GM23338 (cell line): ENCODE measurements at regions not wholly inside any gene's neighbourhood (a gene's known extent, or its start where the extent isn't known, plus 50 kb on each side); places are given as distances from the start of the nearest gene placed in this dataset.
A peak's percentile ranks its signal among the peaks of the same experiment; 100 is the strongest.

Source experiments
- ATAC-seq: fragments of 200-7000 bp; cut with Tn5 transposase; 3 replicates; pipeline ENCODE4 v1.9.1; 2020
- DNase-seq: peaks from one replicate; pipeline ENCODE4 v3.0.0-alpha.2; 2015; ENCODE audit warnings: low spot score
- H2AFZ ChIP-seq: fragments of 200-600 bp; sonication (generic); 2 replicates; pipeline ENCODE4 v1.8.0; 2016; ENCODE audit warnings: antibody characterized with exemption, mild to moderate bottlenecking, moderate library complexity
- H3F3A ChIP-seq: fragments of 200-600 bp; sonication (generic); replicated peaks from 2 replicates; pipeline ENCODE4 v1.8.0; 2017; ENCODE audit warnings: antibody characterized with exemption, mixed run types, low read depth
- H3K27ac ChIP-seq: fragments of 200-600 bp; sonication (generic); 2 replicates; pipeline ENCODE4 v1.6.1; 2016; ENCODE audit warnings: low read depth
- H3K27me3 ChIP-seq: fragments of 200-600 bp; sonication (generic); 2 replicates; pipeline ENCODE4 v1.8.0; 2016; ENCODE audit warnings: mild to moderate bottlenecking, mixed run types, moderate library complexity; ENCODE audit not compliant: insufficient read depth
- H3K36me3 ChIP-seq: fragments of 200-600 bp; sonication (generic); 2 replicates; pipeline ENCODE4 v1.8.0; 2016; ENCODE audit warnings: mild to moderate bottlenecking; ENCODE audit not compliant: insufficient read depth
- H3K4me1 ChIP-seq: fragments of 200-600 bp; sonication (generic); 2 replicates; pipeline ENCODE4 v1.8.0; 2016; ENCODE audit warnings: mild to moderate bottlenecking, moderate library complexity; ENCODE audit not compliant: insufficient read depth
- H3K4me2 ChIP-seq: fragments of 200-600 bp; sonication (generic); 2 replicates; pipeline ENCODE4 v1.7.1; 2017; ENCODE audit warnings: mixed run types
- H3K4me3 ChIP-seq: fragments of 200-600 bp; sonication (generic); 2 replicates; pipeline ENCODE4 v1.6.1; 2016; ENCODE audit warnings: mixed run types
- H3K79me2 ChIP-seq: fragments of 200-600 bp; sonication (generic); replicated peaks from 2 replicates; pipeline ENCODE4 v1.8.0; 2017; ENCODE audit warnings: mild to moderate bottlenecking; ENCODE audit not compliant: insufficient read depth
- H3K9me2 ChIP-seq: fragments of 200-600 bp; sonication (generic); 2 replicates; pipeline ENCODE4 v1.8.0; 2017; ENCODE audit not compliant: insufficient read depth
- H4K20me1 ChIP-seq: fragments of 200-600 bp; sonication (generic); replicated peaks from 2 replicates; pipeline ENCODE4 v1.8.0; 2017; ENCODE audit warnings: mild to moderate bottlenecking; ENCODE audit not compliant: insufficient read depth
- H3K27ac Mint-ChIP-seq: 2 replicates; pipeline ENCODE4 v1.8.0; 2020; ENCODE audit warnings: inconsistent platforms, mild to moderate bottlenecking, moderate library complexity, mixed read lengths
- H3K27me3 Mint-ChIP-seq: 3 replicates; pipeline ENCODE4 v1.8.0; 2022; ENCODE audit warnings: low read depth, mild to moderate bottlenecking, moderate library complexity, mixed read lengths, inconsistent platforms; ENCODE audit not compliant: insufficient read depth, poor library complexity
- H3K36me3 Mint-ChIP-seq: 3 replicates; pipeline ENCODE4 v1.8.0; 2021; ENCODE audit warnings: low read depth, mild to moderate bottlenecking, inconsistent platforms, moderate library complexity, mixed read lengths
- H3K4me1 Mint-ChIP-seq: 3 replicates; pipeline ENCODE4 v1.8.0; 2020; ENCODE audit warnings: mild to moderate bottlenecking, inconsistent platforms, mixed read lengths
- H3K4me3 Mint-ChIP-seq: 3 replicates; pipeline ENCODE4 v1.8.0; 2021; ENCODE audit warnings: moderate library complexity, mild to moderate bottlenecking, inconsistent platforms, mixed read lengths
- H3K9me3 Mint-ChIP-seq: 3 replicates; pipeline ENCODE4 v1.8.0; 2020; ENCODE audit warnings: moderate library complexity, mild to moderate bottlenecking, inconsistent platforms, mixed read lengths
- CREB1 ChIP-seq: fragments of 250-450 bp; sonication (Bioruptor Pico); IDR thresholded peaks from 2 replicates; pipeline ENCODE4 v1.5.0; 2020; ENCODE audit warnings: low read depth, mild to moderate bottlenecking, moderate library complexity
- CTCF ChIP-seq, 2 experiments: fragments of 200-600 bp in 1 of 2; sonication (generic) in 1 of 2; conservative IDR thresholded peaks; 2 replicates each; pipeline versions ENCODE4 v1.5.1 to v1.6.1; 2016 to 2017; ENCODE audit warnings: antibody characterized with exemption in 2 of 2, low read depth in 2 of 2, mild to moderate bottlenecking in 2 of 2, moderate library complexity in 1 of 2
- EZH2phosphoT487 ChIP-seq: fragments of 200-600 bp; sonication (generic); IDR thresholded peaks from one replicate; pipeline ENCODE4 v1.8.1; 2018; ENCODE audit warnings: antibody characterized with exemption; ENCODE audit not compliant: unreplicated experiment
- STAT1 ChIP-seq: IDR thresholded peaks from one replicate; pipeline ENCODE4 v1.6.1; 2016; ENCODE audit warnings: antibody characterized with exemption; ENCODE audit not compliant: unreplicated experiment
- ZNF114 ChIP-seq: fragments of 250-450 bp; sonication (Bioruptor Pico); IDR thresholded peaks from 2 replicates; pipeline ENCODE4 v1.5.0; 2020; ENCODE audit warnings: mild to moderate bottlenecking, moderate library complexity
- ZNF462 ChIP-seq: fragments of 250-450 bp; sonication (Bioruptor Pico); IDR thresholded peaks from 2 replicates; pipeline ENCODE4 v1.5.0; 2020; ENCODE audit warnings: mild to moderate bottlenecking, moderate library complexity
- TF ChIP-seq, protein P1 (sequence below): IDR thresholded peaks from 2 replicates; pipeline ENCODE4 v1.6.1; 2016; ENCODE audit warnings: antibody characterized with exemption

DNA sequence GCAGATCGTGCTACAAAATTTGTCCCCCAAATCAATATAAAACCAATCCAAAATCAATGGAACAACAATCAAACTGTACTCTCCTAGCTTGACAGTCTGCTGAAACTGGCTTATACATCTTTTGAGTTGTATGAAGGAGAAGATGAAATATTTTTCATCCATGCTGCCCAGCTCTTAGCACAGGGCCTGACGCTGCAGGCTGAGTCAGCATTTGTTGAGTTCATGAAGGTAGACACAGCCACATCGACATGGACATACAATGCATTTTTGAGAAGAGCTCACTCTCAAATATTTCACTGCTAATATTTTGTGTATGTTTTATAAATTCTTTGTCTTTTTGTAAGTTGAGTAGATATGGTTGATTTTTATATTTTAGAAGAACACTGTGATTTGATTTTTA is 327.3 kb downstream of the OTOL1 start:
- Mint-ChIP-seq H3K9me3 (no peaks in the 10 kb centered on the region), H3K4me3 (no peak overlapping the region), H3K4me1 (no peaks in the 10 kb centered on the region), H3K27me3 (no peaks in the 10 kb centered on the region), H3K36me3 (no peaks in the 10 kb centered on the region), H3K27ac (no peak overlapping the region)
- no peaks in the 10 kb centered on the region for H3K79me2 ChIP-seq
- no peak for ATAC-seq
- TF ChIP-seq EZH2phosphoT487 (no peak), CREB1 (CRISPR knock-in tag) (no peak), STAT1 (no peak)
- DNase-seq: no peak
- H3K4me2 ChIP-seq: no peak overlapping the region
- H3K36me3 ChIP-seq: no peaks in the 10 kb centered on the region
- no peak overlapping the region for H3K4me3 ChIP-seq
- H4K20me1 ChIP-seq: no peaks in the 10 kb centered on the region
- peaks cover 3% of the 10 kb centered on the region; the same call in 1 of the 2 replicates for H3K9me2 ChIP-seq
- 0 out of 2 replicates have a peak overlapping the region, but pooled peaks have one; percentile 35 for H2AFZ ChIP-seq
- H3K27me3 ChIP-seq: no peaks in the 10 kb centered on the region
- H3K27ac ChIP-seq: no peak overlapping the region
- no peaks in the 10 kb centered on the region for H3K4me1 ChIP-seq
- H3F3A ChIP-seq: no peaks in the 10 kb centered on the region

GRCh38 chr3:161838021-161838420 is 341.4 kb downstream of the OTOL1 start:
- peaks cover 2% of the 10 kb centered on the region for H3K27me3 Mint-ChIP-seq
- Histone ChIP-seq H3K79me2 (no peaks in the 10 kb centered on the region), H3K27ac (no peak overlapping the region), H3K4me2 (no peak overlapping the region), H3K36me3 (no peaks in the 10 kb centered on the region), H3K27me3 (no peaks in the 10 kb centered on the region), H3K9me2 (0 out of 2 replicates have a peak, but pooled peaks cover 2% of the 10 kb centered on the region), H4K20me1 (no peaks in the 10 kb centered on the region), H3K4me3 (no peak overlapping the region), H3F3A (no peaks in the 10 kb centered on the region), H3K4me1 (no peaks in the 10 kb centered on the region), H2AFZ (no peak overlapping the region)
- TF ChIP-seq, protein P1, sequence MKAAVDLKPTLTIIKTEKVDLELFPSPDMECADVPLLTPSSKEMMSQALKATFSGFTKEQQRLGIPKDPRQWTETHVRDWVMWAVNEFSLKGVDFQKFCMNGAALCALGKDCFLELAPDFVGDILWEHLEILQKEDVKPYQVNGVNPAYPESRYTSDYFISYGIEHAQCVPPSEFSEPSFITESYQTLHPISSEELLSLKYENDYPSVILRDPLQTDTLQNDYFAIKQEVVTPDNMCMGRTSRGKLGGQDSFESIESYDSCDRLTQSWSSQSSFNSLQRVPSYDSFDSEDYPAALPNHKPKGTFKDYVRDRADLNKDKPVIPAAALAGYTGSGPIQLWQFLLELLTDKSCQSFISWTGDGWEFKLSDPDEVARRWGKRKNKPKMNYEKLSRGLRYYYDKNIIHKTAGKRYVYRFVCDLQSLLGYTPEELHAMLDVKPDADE: no peak
- TF ChIP-seq CREB1 (CRISPR knock-in tag): no peak
- no peak for TF ChIP-seq ZNF114
- H3K4me1 Mint-ChIP-seq: no peaks in the 10 kb centered on the region
- no peak for DNase-seq
- no peak overlapping the region for H3K27ac Mint-ChIP-seq
- no peak overlapping the region for H3K4me3 Mint-ChIP-seq
- peaks cover 4% of the 10 kb centered on the region; the same call in 2 of the 3 replicates for H3K9me3 Mint-ChIP-seq
- peaks cover 5% of the 10 kb centered on the region; the same call in 2 of the 3 replicates for H3K36me3 Mint-ChIP-seq
- no peak for ATAC-seq

DNA sequence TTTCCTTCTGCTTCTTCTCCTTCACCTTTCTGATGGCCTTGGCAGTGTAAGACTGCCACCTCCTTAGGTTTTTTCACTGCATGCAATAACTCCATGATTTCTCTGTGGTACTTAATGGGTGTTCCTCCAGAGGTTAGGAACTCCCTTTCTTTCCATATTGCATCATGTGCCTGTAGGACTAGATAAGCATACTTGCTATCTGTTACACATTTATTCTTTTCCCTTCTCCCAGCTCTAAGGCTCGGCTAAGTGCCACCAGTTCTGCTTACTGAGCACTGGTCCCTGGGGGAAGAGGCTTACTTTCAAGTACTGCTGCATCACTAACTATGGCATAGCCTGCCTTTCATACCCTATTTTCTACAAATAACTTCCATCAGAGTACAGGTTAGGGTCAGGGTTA is 351.8 kb downstream of the OTOL1 start:
- Histone ChIP-seq H3K36me3 (no peaks in the 10 kb centered on the region), H3F3A (no peaks in the 10 kb centered on the region), H3K4me2 (no peak overlapping the region), H3K79me2 (no peaks in the 10 kb centered on the region), H3K4me1 (no peaks in the 10 kb centered on the region), H3K27ac (no peak overlapping the region), H3K27me3 (no peaks in the 10 kb centered on the region), H3K4me3 (no peak overlapping the region), H3K9me2 (no peaks in the 10 kb centered on the region), H2AFZ (no peak overlapping the region), H4K20me1 (no peaks in the 10 kb centered on the region)
- Mint-ChIP-seq H3K27ac (no peak overlapping the region), H3K9me3 (no peaks in the 10 kb centered on the region; the same call in 2 of the 3 replicates), H3K4me1 (no peaks in the 10 kb centered on the region), H3K27me3 (peaks cover 3% of the 10 kb centered on the region), H3K36me3 (peaks cover 3% of the 10 kb centered on the region; the same call in 2 of the 3 replicates), H3K4me3 (no peak overlapping the region)
- no peak for TF ChIP-seq ZNF114
- TF ChIP-seq CTCF (conservative IDR thresholded peaks at IDR 0.05; ENCODE audit: low read depth in 2 of 2): no peak
- TF ChIP-seq ZNF462 (CRISPR knock-in tag): no peak
- ATAC-seq (no peak), DNase-seq (no peak)
